Natural killer cell treated with Interleukin-12 subunit alpha and Interleukin-12 subunit beta and Interleukin-15 and Interleukin-18, amount 100 ng/mL, for 72 hours (primary cell): ENCODE measurements at regions not wholly inside any gene's neighbourhood (a gene's known extent, or its start where the extent isn't known, plus 50 kb on each side); places are given as distances from the start of the nearest gene placed in this dataset.

ENCODE experiments used
- ATAC-seq, 2 donors: fragments of 150-1000 bp; cut with Tn5 transposase in 1 of 2; sonication (Bioruptor Pico), chemical (Tn5 transposase) in 1 of 2; 2 replicates each; pipeline ENCODE4 v1.10.0; 2021
- DNase-seq: peaks from one replicate; pipeline ENCODE4 v3.0.0; 2022; ENCODE audit warnings: low spot score
- H3K27ac Mint-ChIP-seq, 2 donors: 1 replicate in 1 of 2; 2 replicates in 1 of 2; pipeline ENCODE4 v1.8.0; 2022; ENCODE audit warnings: mixed read lengths in 2 of 2, mild to moderate bottlenecking in 1 of 2, moderate library complexity in 1 of 2
- H3K27me3 Mint-ChIP-seq, 2 donors: 1 replicate in 1 of 2; 2 replicates in 1 of 2; pipeline ENCODE4 v1.8.0; 2022; ENCODE audit warnings: mixed read lengths in 2 of 2
- H3K36me3 Mint-ChIP-seq: one replicate; pipeline ENCODE4 v1.8.0; 2022; ENCODE audit warnings: mixed read lengths
- H3K4me1 Mint-ChIP-seq, 2 donors: 1 replicate in 1 of 2; 2 replicates in 1 of 2; pipeline ENCODE4 v1.8.0; 2022; ENCODE audit warnings: low read depth in 2 of 2, mixed read lengths in 2 of 2, mild to moderate bottlenecking in 1 of 2
- H3K4me3 Mint-ChIP-seq: one replicate; pipeline ENCODE4 v1.8.0; 2022; ENCODE audit warnings: mixed read lengths
- H3K9me3 Mint-ChIP-seq: 2 replicates; pipeline ENCODE4 v1.8.0; 2022; ENCODE audit warnings: mixed read lengths

- Mint-ChIP-seq H3K27ac (no peak overlapping the region), H3K4me3 (no peak overlapping the region), H3K27me3 (no peaks in the 10 kb centered on the region), H3K9me3 (peaks cover 4% of the 10 kb centered on the region), H3K36me3 (no peaks in the 10 kb centered on the region), H3K4me1 (no peaks in the 10 kb centered on the region)
- DNase-seq = no peak
- no peak for ATAC-seq
These were observed 287.1 kb upstream of the RAG2 start for GRCh38 chr11:36885154-36885553.

- Mint-ChIP-seq H3K4me1 (no peaks in the 10 kb centered on the region), H3K4me3 (no peak overlapping the region), H3K27me3 (peaks cover 0 to 4% of the 10 kb centered on the region in 2 donors), H3K9me3 (peaks cover 11% of the 10 kb centered on the region), H3K27ac (no peak overlapping the region), H3K36me3 (no peaks in the 10 kb centered on the region)
- DNase-seq (no peak), ATAC-seq (no peak)
These were observed 280.7 kb upstream of the RAG2 start for GRCh38 chr11:36878737-36879136.

GRCh38 chr11:36877149-36877548 lies 279.1 kb upstream of the RAG2 start:
- Mint-ChIP-seq H3K4me3 (no peak overlapping the region), H3K27ac (no peak overlapping the region), H3K27me3 (peaks cover 0 to 4% of the 10 kb centered on the region in 2 donors), H3K4me1 (no peaks in the 10 kb centered on the region), H3K9me3 (peaks cover 7% of the 10 kb centered on the region), H3K36me3 (no peaks in the 10 kb centered on the region)
- no peak for ATAC-seq
- no peak for DNase-seq

DNA sequence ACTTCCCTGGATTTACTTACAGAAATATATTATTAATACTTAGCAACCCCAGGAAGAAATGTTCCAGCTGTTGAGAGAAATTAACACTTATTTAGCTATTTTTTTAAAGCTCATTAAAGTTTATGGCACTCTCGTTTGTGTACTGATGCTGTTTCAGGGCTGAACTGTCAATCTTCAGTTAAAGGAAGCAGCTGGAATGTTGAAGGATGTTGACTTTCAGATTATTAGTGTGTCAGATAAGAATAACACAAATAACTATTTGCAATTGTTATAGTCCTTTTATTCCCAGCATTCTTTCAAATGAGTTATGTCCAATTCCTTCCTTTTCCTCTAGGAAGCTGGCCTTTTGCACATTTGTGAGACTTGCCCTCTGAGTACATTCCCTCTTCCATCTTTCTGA lies 278.2 kb upstream of the RAG2 start:
- peaks cover 0 to 6% of the 10 kb centered on the region in 2 donors for H3K27me3 Mint-ChIP-seq

DNA sequence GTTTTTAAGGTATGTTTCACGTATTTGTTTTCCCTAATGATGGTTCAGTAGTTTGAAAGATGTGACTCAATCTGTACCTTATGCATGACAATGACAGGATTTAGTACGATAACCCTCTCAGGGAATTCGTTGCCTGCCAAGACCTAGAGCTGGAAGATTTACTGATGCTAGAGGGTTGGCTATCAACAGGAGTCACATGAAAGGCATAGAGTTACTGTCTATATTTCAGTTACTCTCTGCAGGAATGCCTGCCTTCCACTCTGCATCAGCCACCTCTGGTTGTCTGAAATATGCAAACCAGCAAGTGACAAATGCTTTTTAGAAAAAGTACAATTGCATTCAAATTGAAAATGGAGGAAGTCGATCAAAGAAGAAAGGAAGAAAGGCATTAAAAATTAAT lies 276.3 kb upstream of the RAG2 start:
- Mint-ChIP-seq H3K4me1 (no peaks in the 10 kb centered on the region), H3K27me3 (peaks cover 0 to 6% of the 10 kb centered on the region in 2 donors), H3K36me3 (no peaks in the 10 kb centered on the region), H3K27ac (no peak overlapping the region), H3K9me3 (peaks cover 7% of the 10 kb centered on the region), H3K4me3 (no peak overlapping the region)
- DNase-seq (no peak), ATAC-seq (no peak)

More for the DNA sequence above, 278.2 kb upstream of the RAG2 start:
- H3K27ac Mint-ChIP-seq = no peak overlapping the region
- DNase-seq (no peak), ATAC-seq (no peak)
- H3K36me3 Mint-ChIP-seq = no peaks in the 10 kb centered on the region
- no peak overlapping the region for H3K4me3 Mint-ChIP-seq
- peaks cover 7% of the 10 kb centered on the region for H3K9me3 Mint-ChIP-seq
- no peaks in the 10 kb centered on the region for H3K4me1 Mint-ChIP-seq

GRCh38 chr11:36870361-36870760 lies 272.3 kb upstream of the RAG2 start:
- ATAC-seq (no peak), DNase-seq (no peak)
- no peaks in the 10 kb centered on the region for H3K4me1 Mint-ChIP-seq
- peaks cover 0 to 3% of the 10 kb centered on the region in 2 donors for H3K27me3 Mint-ChIP-seq
- H3K4me3 Mint-ChIP-seq = no peak overlapping the region
- no peak overlapping the region for H3K27ac Mint-ChIP-seq
- H3K36me3 Mint-ChIP-seq = no peaks in the 10 kb centered on the region
- peaks cover 3% of the 10 kb centered on the region for H3K9me3 Mint-ChIP-seq

GRCh38 chr11:36868380-36868779 lies 270.3 kb upstream of the RAG2 start:
- H3K9me3 Mint-ChIP-seq = peaks cover 3% of the 10 kb centered on the region

DNA sequence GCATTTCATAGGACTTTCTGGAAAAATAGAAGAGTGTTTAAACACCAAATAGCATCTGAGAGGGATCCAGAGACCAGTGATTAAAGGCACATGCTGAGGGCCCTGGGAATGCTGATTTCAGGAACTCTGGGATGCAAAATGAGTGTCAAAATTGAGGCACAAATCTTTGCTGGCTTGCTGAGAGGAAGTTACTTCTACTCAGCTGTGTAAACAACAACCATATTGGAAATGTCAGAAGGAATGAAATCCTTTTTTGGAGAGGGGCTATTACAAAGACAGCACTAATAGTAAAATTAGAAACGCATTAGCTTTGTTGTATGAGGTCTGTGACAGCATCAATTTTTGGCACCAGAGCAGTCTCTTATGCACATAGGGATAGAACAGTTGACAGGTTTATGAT lies 267.8 kb upstream of the RAG2 start:
- peaks cover 0 to 2% of the 10 kb centered on the region in 2 donors for H3K27me3 Mint-ChIP-seq
- H3K4me3 Mint-ChIP-seq = no peak overlapping the region
- peaks cover 3% of the 10 kb centered on the region for H3K9me3 Mint-ChIP-seq
- H3K36me3 Mint-ChIP-seq = no peaks in the 10 kb centered on the region
- H3K27ac Mint-ChIP-seq = no peak overlapping the region
- ATAC-seq = no peak
- H3K4me1 Mint-ChIP-seq = no peaks in the 10 kb centered on the region
- no peak for DNase-seq

More at GRCh38 chr11:36868380-36868779, 270.3 kb upstream of the RAG2 start:
- H3K4me3 Mint-ChIP-seq = no peak overlapping the region
- H3K27ac Mint-ChIP-seq = no peak overlapping the region
- H3K36me3 Mint-ChIP-seq = no peaks in the 10 kb centered on the region
- ATAC-seq = no peak
- peaks cover 0 to 4% of the 10 kb centered on the region in 2 donors for H3K27me3 Mint-ChIP-seq
- no peak for DNase-seq
- H3K4me1 Mint-ChIP-seq = no peaks in the 10 kb centered on the region

GRCh38 chr11:36854875-36855274 lies 256.8 kb upstream of the RAG2 start:
- ATAC-seq (no peak), DNase-seq (no peak)
- Mint-ChIP-seq H3K4me1 (no peaks in the 10 kb centered on the region), H3K36me3 (no peaks in the 10 kb centered on the region), H3K27me3 (peaks cover 0 to 3% of the 10 kb centered on the region in 2 donors), H3K9me3 (peaks cover 7% of the 10 kb centered on the region), H3K4me3 (no peak overlapping the region), H3K27ac (no peak overlapping the region)

GRCh38 chr11:36848660-36849059 lies 250.6 kb upstream of the RAG2 start:
- H3K36me3 Mint-ChIP-seq = no peaks in the 10 kb centered on the region
- H3K4me3 Mint-ChIP-seq = no peak overlapping the region
- ATAC-seq = no peak
- H3K27ac Mint-ChIP-seq = no peak overlapping the region
- no peak for DNase-seq
- H3K27me3 Mint-ChIP-seq = peaks cover 3 to 12% of the 10 kb centered on the region in 2 donors
- no peaks in the 10 kb centered on the region for H3K9me3 Mint-ChIP-seq
- H3K4me1 Mint-ChIP-seq = no peaks in the 10 kb centered on the region

- H3K36me3 Mint-ChIP-seq = no peaks in the 10 kb centered on the region
- H3K4me1 Mint-ChIP-seq = no peaks in the 10 kb centered on the region
- no peaks in the 10 kb centered on the region for H3K9me3 Mint-ChIP-seq
- H3K27ac Mint-ChIP-seq = no peak overlapping the region
- DNase-seq (no peak), ATAC-seq (no peak)
- no peak overlapping the region for H3K4me3 Mint-ChIP-seq
- peaks cover 0 to 7% of the 10 kb centered on the region in 2 donors for H3K27me3 Mint-ChIP-seq
These were observed 242.3 kb upstream of the RAG2 start for GRCh38 chr11:36840378-36840777.

DNA sequence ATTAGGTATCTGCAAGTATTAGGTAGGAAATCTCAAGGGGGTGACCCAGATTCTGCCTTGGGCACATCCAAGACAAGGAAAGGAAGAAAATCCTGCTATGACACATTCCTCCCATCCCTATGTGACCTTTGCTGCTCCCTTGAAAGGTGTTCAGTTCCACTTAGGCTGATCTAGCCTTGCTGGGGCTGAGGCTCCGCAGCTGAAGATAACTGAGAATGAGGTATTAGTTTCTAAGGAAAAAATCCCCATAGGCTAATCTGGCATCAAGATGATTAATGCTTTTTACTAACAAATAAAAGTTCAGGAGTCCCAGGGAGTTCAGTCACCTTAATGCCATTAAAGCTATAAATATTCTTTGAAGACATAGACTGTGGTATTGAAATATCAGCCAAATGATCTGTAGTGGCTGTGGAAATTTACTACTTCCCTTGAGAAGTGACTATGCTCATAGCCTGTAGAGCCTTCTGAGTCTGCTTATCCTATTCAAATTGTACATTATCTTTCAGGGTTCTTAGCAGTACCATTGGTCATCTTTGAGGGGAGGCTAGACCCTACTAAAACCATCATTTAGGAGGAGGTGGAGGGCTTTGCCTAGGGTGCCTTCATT lies 239.9 kb upstream of the RAG2 start:
- Mint-ChIP-seq H3K4me1 (no peaks in the 10 kb centered on the region), H3K27ac (no peak overlapping the region), H3K27me3 (no peaks in the 10 kb centered on the region), H3K4me3 (no peak overlapping the region), H3K9me3 (no peaks in the 10 kb centered on the region), H3K36me3 (no peaks in the 10 kb centered on the region)
- DNase-seq (no peak), ATAC-seq (no peak)

- Mint-ChIP-seq H3K9me3 (peaks cover under 1% of the 10 kb centered on the region), H3K27me3 (peaks cover 6 to 9% of the 10 kb centered on the region in 2 donors), H3K4me1 (no peaks in the 10 kb centered on the region), H3K36me3 (no peaks in the 10 kb centered on the region), H3K27ac (no peak overlapping the region), H3K4me3 (no peak overlapping the region)
- ATAC-seq (no peak), DNase-seq (no peak)
These were observed 227.2 kb upstream of the RAG2 start for GRCh38 chr11:36825251-36825650.

- H3K27ac Mint-ChIP-seq = no peak overlapping the region
- DNase-seq = no peak
- no peaks in the 10 kb centered on the region for H3K4me1 Mint-ChIP-seq
- no peak for ATAC-seq
- no peak overlapping the region for H3K4me3 Mint-ChIP-seq
- H3K36me3 Mint-ChIP-seq = no peaks in the 10 kb centered on the region
- no peaks in the 10 kb centered on the region for H3K9me3 Mint-ChIP-seq
- H3K27me3 Mint-ChIP-seq = peaks cover 9 to 16% of the 10 kb centered on the region in 2 donors
These were observed 226.3 kb upstream of the RAG2 start for GRCh38 chr11:36824349-36824748.

DNA sequence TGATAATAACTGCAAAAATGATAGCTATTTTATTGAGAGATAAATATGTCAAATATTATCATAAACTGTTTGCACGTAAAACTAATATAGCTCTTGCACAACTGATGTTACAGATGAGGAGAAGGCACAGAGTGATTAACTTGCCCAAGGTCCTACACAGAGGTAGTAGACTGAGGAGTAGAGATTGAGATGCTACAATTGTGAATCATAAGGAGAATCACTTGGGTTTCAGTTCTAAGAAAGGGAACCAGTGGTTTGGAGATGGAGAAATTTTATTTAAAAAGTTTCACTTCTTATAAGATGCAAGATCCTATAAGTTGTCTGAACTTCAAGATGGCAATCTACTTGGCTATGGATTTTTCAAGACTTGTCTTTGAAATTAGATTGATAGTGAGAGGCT lies 224.8 kb upstream of the RAG2 start:
- Mint-ChIP-seq H3K36me3 (no peaks in the 10 kb centered on the region), H3K27me3 (peaks cover 12 to 22% of the 10 kb centered on the region in 2 donors), H3K4me3 (no peak overlapping the region), H3K4me1 (no peaks in the 10 kb centered on the region), H3K9me3 (no peaks in the 10 kb centered on the region), H3K27ac (no peak overlapping the region)
- DNase-seq (no peak), ATAC-seq (no peak)
